NCI-H748 (cell line): ENCODE measurements at regions not wholly inside any gene's neighbourhood (a gene's known extent, or its start where the extent isn't known, plus 50 kb on each side); places are given as distances from the start of the nearest gene placed in this dataset.

ENCODE experiments used
- DNase-seq: peaks from one replicate; lab custom pipeline; 2025; ENCODE audit not compliant: unreplicated experiment; lab: John Stamatoyannopoulos, UW

- DNase-seq = no peak
Observed at GRCh38 chr6:47151232-47151898, 109.2 kb upstream of the ADGRF1 start.

DNA sequence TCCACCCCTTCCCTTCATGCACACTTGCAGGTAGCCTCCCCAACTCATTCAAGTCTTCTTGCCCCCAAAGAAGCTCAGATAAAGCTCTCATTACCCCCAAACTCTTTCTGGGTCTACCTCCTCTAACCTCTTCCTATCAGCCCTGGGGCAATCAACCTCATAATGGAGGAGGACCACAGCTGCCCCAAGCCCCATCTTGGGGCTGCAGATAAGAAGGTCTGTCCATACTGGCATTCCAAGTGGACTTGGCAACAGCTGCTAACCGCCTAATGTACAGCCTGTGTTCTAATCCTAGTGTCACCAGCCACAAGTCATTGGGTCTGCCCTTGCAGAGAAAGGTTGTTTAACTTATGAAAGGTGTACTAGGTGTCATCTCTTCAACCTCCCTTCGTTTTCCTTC lies 107.4 kb upstream of the ADGRF1 start:
- no peak for DNase-seq

DNA sequence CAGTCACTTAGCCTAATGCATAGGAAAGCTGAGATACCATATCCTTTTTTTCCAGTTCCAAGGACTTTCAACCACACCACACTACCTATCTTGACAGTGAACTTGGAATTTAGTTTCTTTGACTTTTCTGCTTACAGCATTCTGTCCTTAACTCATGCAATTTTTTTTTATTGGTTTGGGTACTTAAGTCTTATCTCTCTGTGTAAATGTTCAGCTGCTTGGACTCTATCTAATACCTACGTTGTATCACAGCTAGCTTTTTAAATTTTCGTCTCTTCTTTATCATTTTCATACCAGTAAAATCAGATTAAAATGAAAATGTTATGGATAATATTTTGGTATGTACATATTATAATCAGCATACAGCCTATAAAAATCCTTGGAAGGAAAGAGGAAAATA lies 106.9 kb upstream of the ADGRF1 start:
- DNase-seq = no peak

GRCh38 chr6:47147836-47148344 lies 105.8 kb upstream of the ADGRF1 start:
- DNase-seq = peak; percentile 57

GRCh38 chr6:47147175-47147727 lies 105.1 kb upstream of the ADGRF1 start:
- DNase-seq = peak; percentile 57

GRCh38 chr6:47146431-47147174 lies 104.5 kb upstream of the ADGRF1 start:
- DNase-seq = no peak

DNA sequence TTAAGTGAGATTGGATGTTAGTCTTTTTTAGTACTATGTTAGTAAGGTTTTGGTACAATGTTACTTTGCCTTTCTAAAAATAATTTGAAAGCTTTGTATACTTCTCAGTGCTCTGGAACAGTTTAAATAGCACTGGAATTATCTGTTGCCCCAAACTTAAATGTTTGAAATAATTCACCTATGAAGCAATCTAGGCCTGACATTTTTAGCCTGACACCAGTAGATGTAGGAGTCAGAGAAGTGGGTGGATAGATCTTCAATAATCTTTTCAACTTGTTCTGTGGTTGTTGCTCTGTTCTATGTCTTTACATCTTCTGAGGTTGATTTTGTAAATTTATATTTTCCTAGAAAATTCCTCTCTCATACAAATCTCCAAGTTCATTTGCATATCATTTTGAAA lies 103.1 kb upstream of the ADGRF1 start:
- DNase-seq = no peak

GRCh38 chr6:47144306-47144705 lies 102.2 kb upstream of the ADGRF1 start:
- DNase-seq = no peak

- no peak for DNase-seq
Observed at GRCh38 chr6:47141963-47142362, 99.8 kb upstream of the ADGRF1 start.

- DNase-seq = no peak
Observed at GRCh38 chr6:47141171-47141570, 99.0 kb upstream of the ADGRF1 start.

- DNase-seq = no peak
Observed at GRCh38 chr6:47138046-47138445, 95.9 kb upstream of the ADGRF1 start.

- no peak for DNase-seq
Observed at GRCh38 chr6:47137073-47137472, 94.9 kb upstream of the ADGRF1 start.

- peak; percentile 84 for DNase-seq
Observed at GRCh38 chr6:47135772-47136171, 93.6 kb upstream of the ADGRF1 start.

DNA sequence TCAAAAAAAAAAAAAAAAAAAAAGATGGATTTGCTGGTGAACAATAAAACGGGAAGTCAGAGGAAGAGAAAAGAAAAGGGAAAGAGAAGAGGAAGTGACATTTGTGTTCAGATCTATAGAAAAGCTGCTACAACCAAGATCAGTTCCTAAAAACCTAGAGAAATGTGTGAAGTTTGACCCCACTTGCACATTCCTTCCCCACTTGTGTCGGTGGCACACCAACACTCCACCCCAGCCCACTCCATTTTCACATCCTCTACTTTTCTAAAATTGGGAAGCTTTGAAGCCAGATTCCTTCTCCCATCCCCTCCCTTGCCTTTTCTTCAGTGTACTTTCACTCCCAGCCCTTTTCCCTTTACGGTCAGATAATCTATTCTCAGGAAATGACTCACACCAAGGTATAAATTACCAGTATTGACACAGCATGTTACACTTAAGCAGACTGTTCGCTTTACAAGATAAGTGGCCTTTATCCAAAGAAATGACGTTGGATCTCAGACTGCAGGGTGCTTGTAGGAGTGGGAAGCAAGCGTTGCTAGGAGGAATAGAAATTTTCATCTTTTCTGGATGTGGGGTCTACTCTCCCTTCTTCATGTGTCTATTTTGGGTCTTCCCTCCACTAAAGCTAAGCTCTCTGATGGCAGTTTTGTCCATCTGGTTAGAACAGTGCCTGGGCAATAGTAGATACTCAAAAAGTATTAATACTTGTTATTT lies 92.5 kb upstream of the ADGRF1 start:
- DNase-seq = peak; percentile 98

DNA sequence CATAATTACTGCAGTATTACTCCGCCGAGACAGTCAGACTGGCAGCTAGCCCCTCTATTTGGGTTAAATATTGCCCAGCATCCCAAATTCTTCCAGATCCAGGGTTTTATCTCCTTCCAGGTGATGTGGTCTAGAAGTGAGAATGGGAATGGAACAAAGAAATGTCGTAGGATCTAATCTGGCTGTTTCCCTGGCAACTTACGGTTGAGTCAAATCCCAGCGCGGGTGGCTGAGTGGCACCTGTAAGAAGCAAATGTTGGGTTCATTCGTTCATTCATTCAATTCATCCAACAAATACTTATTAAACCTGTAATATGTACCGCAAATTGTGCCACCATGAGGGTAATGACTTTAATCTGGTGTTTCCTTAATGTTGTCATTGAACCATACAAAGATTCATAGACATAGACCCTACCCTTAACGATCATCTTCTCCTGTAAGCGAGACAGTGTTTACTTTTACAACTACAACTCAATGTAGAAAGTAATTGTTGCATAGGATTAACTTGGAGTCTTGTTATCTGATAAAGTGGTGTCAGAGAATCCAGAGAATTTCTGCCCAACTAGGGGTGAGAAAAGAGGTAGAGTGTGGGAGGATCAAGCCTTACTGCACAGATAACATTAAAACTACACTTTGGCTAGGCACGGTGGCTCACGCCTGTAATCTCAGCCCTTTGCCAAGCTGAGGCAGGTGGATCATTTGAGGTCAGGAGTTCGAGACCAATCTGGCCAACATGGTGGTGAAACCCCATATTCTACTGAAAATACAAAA lies 91.3 kb upstream of the ADGRF1 start:
- peak; percentile 60 for DNase-seq

DNA sequence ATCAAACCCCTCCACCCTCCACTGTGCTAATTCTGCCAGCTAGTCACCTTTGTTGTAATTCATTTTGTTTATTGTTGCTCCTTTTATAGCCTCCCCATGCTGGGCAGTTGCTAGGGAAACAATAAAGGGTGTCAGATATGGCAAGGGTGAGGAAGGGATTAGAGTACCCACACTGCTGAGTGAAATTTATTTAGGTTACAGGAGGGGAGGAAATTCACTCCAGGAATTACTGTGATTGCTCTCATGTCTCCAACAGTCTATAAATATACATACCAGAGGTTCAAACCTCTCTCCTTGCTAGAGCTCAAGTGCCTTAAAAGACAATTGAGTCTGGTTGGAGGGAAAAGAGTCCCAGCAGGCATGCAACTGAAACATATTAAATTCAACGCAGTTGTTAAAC lies 90.6 kb upstream of the ADGRF1 start:
- peak; percentile 91 for DNase-seq

DNA sequence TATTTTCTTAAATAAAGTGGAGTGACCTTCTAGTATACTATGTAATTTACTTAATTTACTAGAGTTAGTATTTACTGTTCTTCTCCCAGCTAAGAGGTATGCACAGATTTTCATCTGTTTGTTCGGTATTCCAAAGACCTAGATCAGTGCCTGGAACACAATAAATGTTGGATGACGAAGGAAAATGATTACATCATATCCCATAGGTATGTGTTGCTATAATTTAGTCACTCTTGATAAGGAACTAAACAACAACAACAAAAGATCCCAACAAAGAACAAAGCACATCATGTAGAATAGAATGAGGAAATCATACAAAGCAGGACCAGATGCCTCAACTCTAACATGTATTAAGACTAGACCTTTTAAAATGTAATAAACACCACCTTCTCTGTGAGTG lies 89.6 kb upstream of the ADGRF1 start:
- no peak for DNase-seq

DNA sequence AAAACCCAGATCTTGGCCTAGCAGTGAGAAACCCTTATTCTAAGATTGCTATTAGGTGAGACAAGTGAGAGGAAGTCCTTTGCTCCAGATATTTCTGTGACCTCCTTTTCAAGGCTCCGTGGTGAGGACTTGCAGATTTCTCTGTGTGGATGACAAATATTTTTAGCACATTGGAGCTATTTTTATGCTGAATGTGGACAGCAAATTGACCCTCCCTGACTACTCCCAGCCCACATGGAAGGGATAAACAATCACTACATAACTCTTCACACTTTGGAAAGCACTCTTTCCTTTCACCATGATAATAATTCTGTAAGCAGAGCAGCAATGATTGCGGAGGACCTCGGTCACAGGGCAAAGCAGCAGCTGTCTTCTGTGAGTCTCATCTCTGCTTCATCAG lies 88.0 kb upstream of the ADGRF1 start:
- no peak for DNase-seq

DNA sequence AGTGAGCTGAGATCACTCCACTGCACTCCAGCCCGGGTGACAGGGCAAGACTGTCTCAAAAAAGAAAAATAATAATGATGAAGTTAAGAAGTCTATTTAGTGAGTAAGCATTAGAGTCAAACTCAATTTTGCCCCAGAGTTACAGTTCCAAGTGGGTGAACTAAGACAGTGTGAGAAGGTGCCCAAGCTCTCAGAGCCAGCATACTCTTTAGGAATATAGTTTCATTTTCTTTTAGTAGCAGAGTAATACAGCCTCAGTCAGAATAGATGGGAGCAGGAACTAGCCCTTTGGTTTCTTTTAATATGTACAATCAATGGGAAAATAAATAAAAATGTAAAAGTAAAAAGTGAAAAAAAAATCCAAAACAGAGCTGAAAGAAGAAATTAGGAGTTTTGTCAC lies 87.0 kb upstream of the ADGRF1 start:
- no peak for DNase-seq

DNA sequence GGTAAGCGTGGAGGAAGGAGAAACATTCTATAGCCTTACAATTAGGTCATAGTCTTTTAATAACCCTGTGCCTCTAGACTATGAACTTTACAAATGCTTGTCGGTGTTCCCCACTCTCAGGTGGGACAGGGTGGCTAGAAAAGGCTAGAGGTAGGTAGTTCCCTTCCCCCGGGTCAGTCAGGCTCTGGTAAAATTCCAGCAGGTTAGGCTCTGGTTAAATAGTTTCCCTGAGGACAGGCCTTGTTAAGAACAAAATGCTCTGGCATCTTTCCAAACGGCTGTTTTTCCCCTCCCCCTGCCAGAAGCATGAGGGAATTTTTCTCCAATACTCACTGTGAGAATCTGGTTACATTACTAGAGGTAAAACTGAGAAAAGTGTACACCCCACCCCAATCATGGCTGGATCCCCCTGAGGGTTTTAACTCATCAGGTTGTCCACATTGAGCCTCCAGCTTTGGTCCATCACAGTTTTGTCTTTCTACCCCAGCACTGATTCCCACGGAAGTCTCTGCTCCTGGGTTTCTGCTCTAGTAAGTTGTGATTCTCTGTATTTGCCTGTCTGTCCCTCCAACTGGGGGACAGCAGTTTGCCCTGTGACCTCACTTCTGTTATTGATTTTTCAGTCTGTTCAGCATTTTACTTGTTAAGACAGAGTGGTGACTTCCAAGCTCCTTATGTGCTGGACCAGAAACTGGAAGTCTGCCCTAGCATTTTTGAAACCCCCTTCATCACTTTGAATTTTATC lies 84.7 kb upstream of the ADGRF1 start:
- peak; percentile 57 for DNase-seq
